Liver (tissue), 7 donors: ENCODE measurements at regions not wholly inside any gene's neighbourhood (a gene's known extent, or its start where the extent isn't known, plus 50 kb on each side); places are given as distances from the start of the nearest gene placed in this dataset.

Experiments
- DNase-seq: peaks from one replicate; pipeline ENCODE4 v3.0.0-alpha.2; 2017; ENCODE audit warnings: low spot score
- H3K27ac ChIP-seq, 2 donors: one replicate each; pipeline ENCODE4 v1.7.0; 2013; ENCODE audit warnings: inconsistent platforms in 2 of 2, low read length in 2 of 2, control low read depth in 1 of 2, low read depth in 1 of 2, mild to moderate bottlenecking in 1 of 2
- H3K27me3 ChIP-seq, 4 donors: one replicate each; pipeline versions ENCODE4 v1.6.1 to v1.7.0; 2013; ENCODE audit warnings: low read length in 3 of 4, inconsistent platforms in 1 of 4, mild to moderate bottlenecking in 1 of 4, moderate library complexity in 1 of 4; ENCODE audit not compliant: control insufficient read depth in 4 of 4, insufficient read depth in 4 of 4
- H3K36me3 ChIP-seq, 4 donors: one replicate each; pipeline versions ENCODE4 v1.6.1 to v1.7.0; 2013; ENCODE audit warnings: low read length in 3 of 4, mild to moderate bottlenecking in 3 of 4, low read depth in 1 of 4, moderate library complexity in 1 of 4; ENCODE audit not compliant: control insufficient read depth in 4 of 4, insufficient read depth in 3 of 4
- H3K4me1 ChIP-seq, 4 donors: one replicate each; pipeline versions ENCODE4 v1.6.1 to v1.7.0; 2013; ENCODE audit warnings: low read length in 3 of 4, mild to moderate bottlenecking in 3 of 4, moderate library complexity in 1 of 4; ENCODE audit not compliant: control insufficient read depth in 4 of 4, insufficient read depth in 4 of 4
- H3K4me3 ChIP-seq, 3 donors: one replicate each; pipeline versions ENCODE4 v1.6.1 to v1.7.0; 2013; ENCODE audit warnings: low read length in 3 of 3, control low read depth in 1 of 3, low read depth in 1 of 3, mild to moderate bottlenecking in 1 of 3
- H3K9ac ChIP-seq, 2 donors: one replicate each; pipeline ENCODE4 v1.7.0; 2013; ENCODE audit warnings: low read length in 2 of 2, mild to moderate bottlenecking in 2 of 2, moderate library complexity in 2 of 2, control low read depth in 1 of 2, low read depth in 1 of 2
- H3K9me3 ChIP-seq, 4 donors: one replicate each; pipeline versions ENCODE4 v1.6.1 to v1.7.0; 2013; ENCODE audit warnings: low read length in 3 of 4; ENCODE audit not compliant: control insufficient read depth in 4 of 4
- EGR1 ChIP-seq, 2 donors: IDR thresholded peaks; 2 replicates each; pipeline ENCODE4 v1.6.1; 2016 to 2018; ENCODE audit warnings: antibody characterized with exemption in 2 of 2, low read depth in 2 of 2
- FOXA1 ChIP-seq: IDR thresholded peaks from 2 replicates; pipeline ENCODE4 v1.6.1; 2016; ENCODE audit warnings: antibody characterized with exemption
- FOXA2 ChIP-seq: IDR thresholded peaks from 2 replicates; pipeline ENCODE4 v1.6.1; 2016; ENCODE audit warnings: antibody characterized with exemption
- GABPA ChIP-seq, 2 donors: IDR thresholded peaks in 1 of 2; conservative IDR thresholded peaks in 1 of 2; 2 replicates each; pipeline ENCODE4 v1.6.1; 2016; ENCODE audit warnings: antibody characterized with exemption in 2 of 2, mild to moderate bottlenecking in 1 of 2, moderate library complexity in 1 of 2
- HNF4G ChIP-seq: IDR thresholded peaks from 2 replicates; pipeline ENCODE4 v1.6.1; 2016; ENCODE audit warnings: antibody characterized with exemption
- JUND ChIP-seq, 2 donors: IDR thresholded peaks; 2 replicates each; pipeline ENCODE4 v1.6.1; 2016; ENCODE audit warnings: antibody characterized with exemption in 2 of 2
- RAD21 ChIP-seq, 2 donors: IDR thresholded peaks; 2 replicates each; pipeline ENCODE4 v1.6.1; 2016; ENCODE audit warnings: antibody characterized with exemption in 2 of 2, mild to moderate bottlenecking in 2 of 2
- RXRA ChIP-seq, 2 donors: IDR thresholded peaks; 2 replicates each; pipeline ENCODE4 v1.6.1; 2017 to 2018; ENCODE audit warnings: antibody characterized with exemption in 2 of 2, mild to moderate bottlenecking in 1 of 2
- SP1 ChIP-seq: IDR thresholded peaks from 2 replicates; pipeline ENCODE4 v1.6.1; 2018; ENCODE audit warnings: antibody characterized with exemption, mild to moderate bottlenecking
- TAF1 ChIP-seq: conservative IDR thresholded peaks from 2 replicates; pipeline ENCODE4 v1.6.1; 2016; ENCODE audit warnings: antibody characterized with exemption, mild to moderate bottlenecking
- YY1 ChIP-seq: IDR thresholded peaks from 2 replicates; pipeline ENCODE4 v1.6.1; 2016; ENCODE audit warnings: antibody characterized with exemption, mild to moderate bottlenecking
- WGBS: extraction: QIAGEN DNeasy Blood & Tissue Kit; methylation state at CpG from one replicate; pipeline ENCODE4 v1.1.7; 2013; 5-methylcytosine and 5-hydroxymethylcytosine counted together
- TF ChIP-seq, protein P1 (sequence below): IDR thresholded peaks from 2 replicates; pipeline ENCODE4 v1.6.1; 2016; ENCODE audit warnings: antibody characterized with exemption
- TF ChIP-seq, protein P2 (sequence below): IDR thresholded peaks from 2 replicates; pipeline ENCODE4 v1.6.1; 2016; ENCODE audit warnings: antibody characterized with exemption, mild to moderate bottlenecking
- TF ChIP-seq, protein P3 (sequence below): IDR thresholded peaks from 2 replicates; pipeline ENCODE4 v1.6.1; 2016; ENCODE audit warnings: antibody characterized with exemption
- TF ChIP-seq, protein P4 (sequence below): IDR thresholded peaks from 2 replicates; pipeline ENCODE4 v1.6.1; 2016; ENCODE audit warnings: antibody characterized with exemption
- donor health status: healthy.
- donor health status: healthy.
- donor health status: healthy.
- donor health status: healthy.

DNA sequence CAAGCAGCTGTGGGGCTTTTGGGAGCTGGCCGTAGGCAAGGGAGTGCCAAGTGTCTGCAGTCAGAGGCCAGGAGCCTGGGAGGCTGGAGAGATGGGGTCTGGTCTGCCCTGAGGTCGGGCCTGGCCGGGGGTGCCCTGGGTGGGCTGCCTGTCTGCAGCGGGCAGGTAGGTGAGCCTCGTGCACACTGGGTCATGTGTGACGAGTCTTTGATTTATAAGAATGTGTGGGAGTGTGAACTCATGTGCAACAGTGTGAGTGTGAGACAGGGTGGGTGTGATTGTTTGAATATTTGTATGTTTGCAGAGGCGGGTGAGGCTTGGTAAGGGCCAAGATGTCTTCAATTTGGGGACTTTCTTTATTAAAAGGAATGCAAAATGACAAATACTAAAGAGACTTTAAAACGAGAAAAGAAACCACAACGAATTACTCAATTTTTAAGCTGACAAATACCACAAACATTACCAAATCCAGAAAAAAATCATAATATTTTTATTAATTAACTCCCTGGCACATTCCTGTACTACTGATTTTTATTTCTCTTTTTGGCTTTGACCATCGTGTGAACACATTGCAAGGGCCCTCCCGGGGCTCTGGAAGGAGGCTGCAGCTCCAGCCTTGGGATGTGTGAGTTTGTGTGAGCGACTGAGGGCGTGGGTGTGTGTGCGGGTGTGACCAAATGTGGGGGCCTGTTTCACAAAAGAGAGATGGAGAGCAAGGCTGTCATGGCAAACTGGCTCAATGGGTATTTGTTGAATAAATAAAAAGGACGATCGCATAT is 110.3 kb upstream of the WNT4 start:
- H3K27ac ChIP-seq: no peak overlapping the region
- 60% methylated on average over 16 of the region's 16 CpGs for WGBS
- no peaks in the 10 kb centered on the region for H3K36me3 ChIP-seq
- no peak overlapping the region for H3K9ac ChIP-seq
- H3K9me3 ChIP-seq: no peaks in the 10 kb centered on the region
- H3K4me1 ChIP-seq: peaks cover 4 to 12% (median 7%) of the 10 kb centered on the region in 4 donors
- no peak for DNase-seq
- no peak for TF ChIP-seq YY1
- TF ChIP-seq SP1: no peak
- no peak for TF ChIP-seq FOXA2
- no peak for TF ChIP-seq FOXA1
- TF ChIP-seq, protein P1, sequence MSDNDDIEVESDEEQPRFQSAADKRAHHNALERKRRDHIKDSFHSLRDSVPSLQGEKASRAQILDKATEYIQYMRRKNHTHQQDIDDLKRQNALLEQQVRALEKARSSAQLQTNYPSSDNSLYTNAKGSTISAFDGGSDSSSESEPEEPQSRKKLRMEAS: no peak
- TF ChIP-seq, protein P2, sequence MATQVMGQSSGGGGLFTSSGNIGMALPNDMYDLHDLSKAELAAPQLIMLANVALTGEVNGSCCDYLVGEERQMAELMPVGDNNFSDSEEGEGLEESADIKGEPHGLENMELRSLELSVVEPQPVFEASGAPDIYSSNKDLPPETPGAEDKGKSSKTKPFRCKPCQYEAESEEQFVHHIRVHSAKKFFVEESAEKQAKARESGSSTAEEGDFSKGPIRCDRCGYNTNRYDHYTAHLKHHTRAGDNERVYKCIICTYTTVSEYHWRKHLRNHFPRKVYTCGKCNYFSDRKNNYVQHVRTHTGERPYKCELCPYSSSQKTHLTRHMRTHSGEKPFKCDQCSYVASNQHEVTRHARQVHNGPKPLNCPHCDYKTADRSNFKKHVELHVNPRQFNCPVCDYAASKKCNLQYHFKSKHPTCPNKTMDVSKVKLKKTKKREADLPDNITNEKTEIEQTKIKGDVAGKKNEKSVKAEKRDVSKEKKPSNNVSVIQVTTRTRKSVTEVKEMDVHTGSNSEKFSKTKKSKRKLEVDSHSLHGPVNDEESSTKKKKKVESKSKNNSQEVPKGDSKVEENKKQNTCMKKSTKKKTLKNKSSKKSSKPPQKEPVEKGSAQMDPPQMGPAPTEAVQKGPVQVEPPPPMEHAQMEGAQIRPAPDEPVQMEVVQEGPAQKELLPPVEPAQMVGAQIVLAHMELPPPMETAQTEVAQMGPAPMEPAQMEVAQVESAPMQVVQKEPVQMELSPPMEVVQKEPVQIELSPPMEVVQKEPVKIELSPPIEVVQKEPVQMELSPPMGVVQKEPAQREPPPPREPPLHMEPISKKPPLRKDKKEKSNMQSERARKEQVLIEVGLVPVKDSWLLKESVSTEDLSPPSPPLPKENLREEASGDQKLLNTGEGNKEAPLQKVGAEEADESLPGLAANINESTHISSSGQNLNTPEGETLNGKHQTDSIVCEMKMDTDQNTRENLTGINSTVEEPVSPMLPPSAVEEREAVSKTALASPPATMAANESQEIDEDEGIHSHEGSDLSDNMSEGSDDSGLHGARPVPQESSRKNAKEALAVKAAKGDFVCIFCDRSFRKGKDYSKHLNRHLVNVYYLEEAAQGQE: no peak
- TF ChIP-seq, protein P3, sequence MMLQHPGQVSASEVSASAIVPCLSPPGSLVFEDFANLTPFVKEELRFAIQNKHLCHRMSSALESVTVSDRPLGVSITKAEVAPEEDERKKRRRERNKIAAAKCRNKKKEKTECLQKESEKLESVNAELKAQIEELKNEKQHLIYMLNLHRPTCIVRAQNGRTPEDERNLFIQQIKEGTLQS: no peak
- no peak for TF ChIP-seq JUND (IDR thresholded peaks at IDR 0.05)
- TF ChIP-seq, protein P4, sequence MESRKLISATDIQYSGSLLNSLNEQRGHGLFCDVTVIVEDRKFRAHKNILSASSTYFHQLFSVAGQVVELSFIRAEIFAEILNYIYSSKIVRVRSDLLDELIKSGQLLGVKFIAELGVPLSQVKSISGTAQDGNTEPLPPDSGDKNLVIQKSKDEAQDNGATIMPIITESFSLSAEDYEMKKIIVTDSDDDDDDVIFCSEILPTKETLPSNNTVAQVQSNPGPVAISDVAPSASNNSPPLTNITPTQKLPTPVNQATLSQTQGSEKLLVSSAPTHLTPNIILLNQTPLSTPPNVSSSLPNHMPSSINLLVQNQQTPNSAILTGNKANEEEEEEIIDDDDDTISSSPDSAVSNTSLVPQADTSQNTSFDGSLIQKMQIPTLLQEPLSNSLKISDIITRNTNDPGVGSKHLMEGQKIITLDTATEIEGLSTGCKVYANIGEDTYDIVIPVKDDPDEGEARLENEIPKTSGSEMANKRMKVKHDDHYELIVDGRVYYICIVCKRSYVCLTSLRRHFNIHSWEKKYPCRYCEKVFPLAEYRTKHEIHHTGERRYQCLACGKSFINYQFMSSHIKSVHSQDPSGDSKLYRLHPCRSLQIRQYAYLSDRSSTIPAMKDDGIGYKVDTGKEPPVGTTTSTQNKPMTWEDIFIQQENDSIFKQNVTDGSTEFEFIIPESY: no peak
- TF ChIP-seq HNF4G: no peak
- no peak for TF ChIP-seq GABPA (IDR thresholded peaks at IDR 0.05 in 1 of 2, conservative IDR thresholded peaks at IDR 0.05 in 1 of 2)
- no peak for TF ChIP-seq RXRA (IDR thresholded peaks at IDR 0.05)
- no peak for TF ChIP-seq EGR1 (IDR thresholded peaks at IDR 0.05; ENCODE audit: low read depth in 2 of 2)
- TF ChIP-seq RAD21 (IDR thresholded peaks at IDR 0.05): no peak
- TF ChIP-seq TAF1: no peak
- no peak overlapping the region for H3K4me3 ChIP-seq
- peaks cover 3 to 19% (median 4%) of the 10 kb centered on the region in 4 donors for H3K27me3 ChIP-seq

DNA sequence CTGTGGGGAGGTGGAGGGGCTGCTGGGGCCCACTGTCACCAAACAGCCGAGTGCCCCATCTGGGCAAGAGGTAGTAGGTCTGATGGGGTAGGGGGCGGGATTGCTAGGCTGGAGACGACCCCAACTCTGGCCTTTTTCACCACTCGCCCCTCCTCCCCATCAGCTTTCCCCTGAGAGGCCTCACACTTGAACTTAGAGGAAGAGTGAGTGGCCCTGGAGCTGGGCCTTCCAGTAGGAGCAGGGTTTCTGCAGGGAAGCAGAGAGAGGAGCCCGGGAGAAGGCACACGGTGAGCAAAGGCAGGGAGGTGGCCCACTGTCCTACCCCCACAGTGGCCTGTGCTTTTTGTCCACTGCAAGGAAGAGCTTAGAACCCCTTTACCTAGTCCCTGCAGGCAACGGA is 111.9 kb upstream of the WNT4 start:
- peaks cover 5 to 26% (median 13%) of the 10 kb centered on the region in 4 donors for H3K4me1 ChIP-seq
- H3K9ac ChIP-seq: no peak overlapping the region
- peaks cover 3 to 24% (median 4%) of the 10 kb centered on the region in 4 donors for H3K27me3 ChIP-seq
- H3K4me3 ChIP-seq: no peak overlapping the region
- no peaks in the 10 kb centered on the region for H3K9me3 ChIP-seq
- DNase-seq: no peak
- no peak overlapping the region for H3K27ac ChIP-seq
- TF ChIP-seq RXRA (IDR thresholded peaks at IDR 0.05): no peak
- no peak for TF ChIP-seq YY1
- TF ChIP-seq, protein P2: no peak
- no peak for TF ChIP-seq EGR1 (IDR thresholded peaks at IDR 0.05; ENCODE audit: low read depth in 2 of 2)
- TF ChIP-seq, protein P1: no peak
- TF ChIP-seq HNF4G: no peak
- no peak for TF ChIP-seq TAF1
- no peak for TF ChIP-seq JUND (IDR thresholded peaks at IDR 0.05)
- TF ChIP-seq, protein P4: no peak
- 67% methylated on average over 7 of the region's 7 CpGs for WGBS
- H3K36me3 ChIP-seq: no peaks in the 10 kb centered on the region
